Inflammatory macrophage treated with lipopolysaccharide for 4 hours (primary cell): ENCODE measurements at regions not wholly inside any gene's neighbourhood (a gene's known extent, or its start where the extent isn't known, plus 50 kb on each side); places are given as distances from the start of the nearest gene placed in this dataset.
"Not testable (repeated sequence)": the region's sequence is repeated elsewhere in the genome, so short reads cannot be mapped to it uniquely, and the experiment has no call there.

ENCODE experiments used
- DNase-seq: peaks from one replicate; pipeline ENCODE4 v3.0.0-alpha.2; 2020

- DNase-seq, result no peak
Measured at GRCh38 chrX:115972717-115973116, 197.8 kb upstream of the AGTR2 start.

- no peak for DNase-seq
Measured at GRCh38 chrX:115978068-115978467, 192.5 kb upstream of the AGTR2 start.

- DNase-seq, result not testable (repeated sequence)
Measured at GRCh38 chrX:115983148-115983547, 187.4 kb upstream of the AGTR2 start.

DNA sequence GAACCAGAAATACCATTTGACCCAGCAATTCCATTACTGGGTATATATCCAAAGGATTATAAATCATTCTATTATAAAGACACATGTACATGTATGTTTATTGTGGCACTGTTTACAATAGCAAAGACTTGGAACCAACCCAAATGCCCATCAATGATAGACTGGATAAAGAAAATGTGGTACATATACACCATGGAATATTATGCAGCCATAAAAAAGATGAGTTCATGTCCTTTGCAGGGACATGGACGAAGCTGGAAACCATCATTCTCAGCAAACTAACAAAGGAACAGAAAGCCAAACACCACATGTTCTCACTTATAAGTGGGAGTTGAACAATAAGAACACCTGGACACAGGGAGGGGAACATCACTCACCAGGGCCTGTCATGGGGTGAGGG is 183.1 kb upstream of the AGTR2 start:
- DNase-seq, result not testable (repeated sequence)

DNA sequence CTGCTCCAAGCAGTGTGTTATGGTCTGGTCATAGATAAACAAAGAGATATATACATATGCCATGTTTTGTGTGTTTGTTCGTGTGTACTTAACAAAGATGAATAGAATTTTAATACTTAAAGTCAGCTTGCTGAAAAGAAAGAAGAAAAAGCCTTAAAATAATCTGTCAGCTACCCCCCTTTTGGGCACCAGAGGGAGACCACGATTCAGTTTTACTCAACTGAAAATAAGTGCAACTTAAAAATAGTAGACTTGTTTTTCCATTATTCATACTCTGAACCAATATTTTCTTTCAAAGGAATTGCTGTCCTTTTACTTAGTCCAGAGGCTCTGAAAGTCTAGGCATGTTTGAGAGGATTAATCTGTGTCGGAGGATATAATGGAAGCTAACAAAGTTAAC is 181.7 kb upstream of the AGTR2 start:
- DNase-seq, result no peak

- DNase-seq, result no peak
Measured at GRCh38 chrX:115989686-115990085, 180.9 kb upstream of the AGTR2 start.

DNA sequence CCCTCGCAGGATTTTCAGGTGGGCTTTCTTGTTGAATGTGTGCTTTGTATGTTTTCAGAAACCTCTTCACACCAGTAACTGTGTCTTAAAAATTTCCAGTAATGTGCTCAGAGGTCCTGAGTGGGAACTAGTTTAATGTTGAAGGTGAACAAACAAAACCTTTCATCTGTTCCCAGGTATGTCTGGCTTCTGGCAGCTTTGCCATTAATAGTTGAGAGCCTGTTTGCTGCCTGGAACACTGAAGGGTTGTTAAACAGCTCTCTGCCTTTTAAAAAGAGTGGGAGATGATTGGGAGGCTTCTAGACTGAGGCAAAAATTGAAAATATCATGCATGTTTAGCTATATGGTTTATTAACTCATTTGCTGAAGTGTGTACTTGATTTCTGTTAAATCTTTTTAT is 161.2 kb upstream of the AGTR2 start:
- DNase-seq, result no peak

DNA sequence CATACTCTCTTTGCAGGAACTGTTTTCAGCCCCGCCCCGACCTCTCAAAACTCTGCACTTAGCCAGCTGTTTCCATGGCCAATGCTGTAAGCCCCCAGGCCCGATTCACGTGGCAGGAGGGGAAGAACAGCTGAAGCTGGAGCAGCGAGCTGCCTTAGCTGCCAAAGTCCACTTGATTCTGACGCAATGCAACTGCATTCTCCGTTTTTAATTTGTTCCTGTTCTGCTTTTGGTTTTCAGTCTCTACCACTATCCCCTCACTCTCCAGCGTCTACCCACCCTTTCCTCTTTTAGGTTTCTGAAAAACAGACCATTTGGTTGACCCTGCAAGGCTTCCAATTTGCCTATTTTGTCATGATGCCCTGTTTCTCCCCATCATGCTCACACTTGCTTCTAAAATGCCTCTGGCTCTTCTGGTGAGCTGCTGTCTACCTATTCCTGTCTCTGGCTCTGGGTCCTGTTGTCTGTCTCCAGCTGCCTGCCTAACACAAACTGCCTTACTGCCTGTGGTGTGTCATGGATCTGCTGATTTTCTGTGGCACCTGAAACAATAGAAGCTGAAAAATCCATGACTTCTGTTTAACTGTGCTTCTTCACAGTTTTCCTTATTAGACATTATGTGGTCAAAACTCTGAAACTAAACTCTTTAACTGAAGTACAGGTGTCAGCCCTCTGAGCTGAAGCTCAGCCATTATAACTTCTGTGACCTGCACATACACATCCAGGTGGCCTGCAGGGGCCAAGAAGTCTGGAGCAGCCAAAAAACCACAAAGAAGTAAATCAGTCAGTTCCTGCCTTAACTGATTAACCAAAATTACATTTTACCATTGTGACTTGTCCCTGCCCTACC is 160.5 kb upstream of the AGTR2 start:
- peak; percentile 15 for DNase-seq

DNA sequence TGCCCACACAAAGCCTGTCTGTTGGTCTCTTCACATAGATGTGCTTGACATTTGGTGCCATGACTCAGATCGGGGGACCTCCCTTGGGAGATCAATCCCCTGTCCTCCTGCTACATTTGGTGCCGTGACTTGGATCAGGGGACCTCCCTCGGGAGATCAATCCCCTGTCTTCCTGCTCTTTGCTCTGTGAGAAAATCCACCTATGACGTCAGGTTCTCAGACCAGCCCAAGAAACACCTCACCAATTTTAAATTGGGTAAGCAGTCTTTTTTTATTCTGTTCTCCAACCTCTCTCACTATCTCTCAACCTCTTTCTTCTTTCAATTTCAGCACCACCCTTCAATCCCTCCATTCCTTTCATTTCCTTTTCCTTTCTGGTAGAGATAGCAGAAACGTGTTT is 159.6 kb upstream of the AGTR2 start:
- no peak for DNase-seq

DNA sequence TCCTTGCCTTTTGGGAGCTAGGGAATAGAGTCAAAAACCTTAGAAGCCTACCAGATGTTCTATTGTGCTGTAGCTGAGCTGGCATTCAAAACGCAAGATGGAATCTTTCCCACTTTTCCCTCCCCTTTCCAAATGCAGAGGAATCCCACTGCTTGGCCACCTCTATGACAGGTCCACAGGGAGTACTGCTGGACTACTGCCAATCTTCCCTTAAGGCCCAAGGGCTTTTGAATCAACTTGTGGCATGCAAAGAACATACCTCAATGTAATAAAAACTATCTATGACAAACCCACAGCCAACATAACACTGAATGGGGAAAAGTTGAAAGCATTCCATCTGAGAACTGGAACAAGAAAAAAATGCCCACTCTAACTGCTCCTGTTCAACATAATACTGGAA is 139.2 kb upstream of the AGTR2 start:
- no peak for DNase-seq
